BE2C (cell line): ENCODE measurements at regions not wholly inside any gene's neighbourhood (a gene's known extent, or its start where the extent isn't known, plus 50 kb on each side); places are given as distances from the start of the nearest gene placed in this dataset.
"Not testable (repeated sequence)": the region's sequence is repeated elsewhere in the genome, so short reads cannot be mapped to it uniquely, and the experiment has no call there.

Experiments used
- DNase-seq: peaks from one replicate; pipeline ENCODE4 v3.0.0-alpha.2; 2020
- H3K27me3 ChIP-seq: fragments of 250-450 bp; sonication (Bioruptor Pico); 2 replicates; pipeline ENCODE4 v1.5.1; 2020; ENCODE audit warnings: mild to moderate bottlenecking
- H3K36me3 ChIP-seq: fragments of 250-450 bp; sonication (Bioruptor Pico); 2 replicates; pipeline ENCODE4 v1.5.1; 2020; ENCODE audit warnings: mild to moderate bottlenecking
- H3K4me1 ChIP-seq: fragments of 250-450 bp; sonication (Bioruptor Pico); 2 replicates; pipeline ENCODE4 v1.5.1; 2020
- H3K4me3 ChIP-seq: 2 replicates; pipeline ENCODE4 v1.5.1; 2011; ENCODE audit warnings: low read depth, low read length
- H3K9me3 ChIP-seq: fragments of 250-450 bp; sonication (Bioruptor Pico); 2 replicates; pipeline ENCODE4 v1.5.1; 2020

GRCh38 chr9:67461796-67462757, 396.7 kb upstream of the ANKRD20A1 start:
- H3K27me3 ChIP-seq, H3K9me3 ChIP-seq, H3K36me3 ChIP-seq, H3K4me3 ChIP-seq, DNase-seq, H3K4me1 ChIP-seq: not testable (repeated sequence)

- not testable (repeated sequence) for H3K36me3 ChIP-seq, H3K4me1 ChIP-seq, DNase-seq, H3K27me3 ChIP-seq, H3K9me3 ChIP-seq, H3K4me3 ChIP-seq
Observed at GRCh38 chr9:67452941-67453340, 405.8 kb upstream of the ANKRD20A1 start.

- H3K9me3 ChIP-seq, H3K4me1 ChIP-seq, H3K27me3 ChIP-seq, H3K36me3 ChIP-seq, DNase-seq, H3K4me3 ChIP-seq: not testable (repeated sequence)
Observed at GRCh38 chr9:67442313-67442712, 416.4 kb upstream of the ANKRD20A1 start.

GRCh38 chr9:67437011-67437410, 421.7 kb upstream of the ANKRD20A1 start:
- not testable (repeated sequence) for DNase-seq, H3K36me3 ChIP-seq, H3K27me3 ChIP-seq, H3K9me3 ChIP-seq, H3K4me3 ChIP-seq, H3K4me1 ChIP-seq

GRCh38 chr9:67424881-67425280, 432.5 kb upstream of the SPATA31A3 start:
- not testable (repeated sequence) for H3K4me3 ChIP-seq, DNase-seq, H3K27me3 ChIP-seq, H3K4me1 ChIP-seq, H3K9me3 ChIP-seq, H3K36me3 ChIP-seq

- not testable (repeated sequence) for H3K4me1 ChIP-seq, DNase-seq, H3K27me3 ChIP-seq, H3K9me3 ChIP-seq, H3K36me3 ChIP-seq, H3K4me3 ChIP-seq
Observed at GRCh38 chr9:67423049-67423728, 430.8 kb upstream of the SPATA31A3 start.

GRCh38 chr9:67418496-67419079, 426.2 kb upstream of the SPATA31A3 start:
- not testable (repeated sequence) for DNase-seq, H3K4me3 ChIP-seq, H3K9me3 ChIP-seq, H3K36me3 ChIP-seq, H3K4me1 ChIP-seq, H3K27me3 ChIP-seq

GRCh38 chr9:67417341-67417983, 425.1 kb upstream of the SPATA31A3 start:
- H3K36me3 ChIP-seq, H3K4me3 ChIP-seq, DNase-seq, H3K4me1 ChIP-seq, H3K9me3 ChIP-seq, H3K27me3 ChIP-seq: not testable (repeated sequence)

- not testable (repeated sequence) for H3K4me3 ChIP-seq, H3K9me3 ChIP-seq, DNase-seq, H3K4me1 ChIP-seq, H3K27me3 ChIP-seq, H3K36me3 ChIP-seq
Observed at GRCh38 chr9:67416639-67417038, 424.3 kb upstream of the SPATA31A3 start.

GRCh38 chr9:67410606-67411220, 418.4 kb upstream of the SPATA31A3 start:
- H3K4me1 ChIP-seq, H3K27me3 ChIP-seq, DNase-seq, H3K9me3 ChIP-seq, H3K4me3 ChIP-seq, H3K36me3 ChIP-seq: not testable (repeated sequence)

GRCh38 chr9:67403739-67404138, 411.4 kb upstream of the SPATA31A3 start:
- H3K4me1 ChIP-seq, DNase-seq, H3K27me3 ChIP-seq, H3K36me3 ChIP-seq, H3K4me3 ChIP-seq, H3K9me3 ChIP-seq: not testable (repeated sequence)

- not testable (repeated sequence) for H3K36me3 ChIP-seq, H3K4me3 ChIP-seq, H3K27me3 ChIP-seq, DNase-seq, H3K9me3 ChIP-seq, H3K4me1 ChIP-seq
Observed at GRCh38 chr9:67397731-67398130, 405.4 kb upstream of the SPATA31A3 start.

- not testable (repeated sequence) for H3K4me3 ChIP-seq, DNase-seq
Observed at GRCh38 chr9:67394782-67395181, 402.4 kb upstream of the SPATA31A3 start.

GRCh38 chr9:67394038-67394437, 401.7 kb upstream of the SPATA31A3 start:
- not testable (repeated sequence) for H3K9me3 ChIP-seq, H3K4me1 ChIP-seq, H3K4me3 ChIP-seq, H3K27me3 ChIP-seq, H3K36me3 ChIP-seq, DNase-seq

More at GRCh38 chr9:67394782-67395181, 402.4 kb upstream of the SPATA31A3 start:
- not testable (repeated sequence) for H3K27me3 ChIP-seq, H3K36me3 ChIP-seq, H3K4me1 ChIP-seq, H3K9me3 ChIP-seq

GRCh38 chr9:67369664-67370063, 377.3 kb upstream of the SPATA31A3 start:
- H3K36me3 ChIP-seq, H3K27me3 ChIP-seq, H3K4me3 ChIP-seq, H3K4me1 ChIP-seq, H3K9me3 ChIP-seq, DNase-seq: not testable (repeated sequence)
